GM19328 (cell line): ENCODE measurements at regions not wholly inside any gene's neighbourhood (a gene's known extent, or its start where the extent isn't known, plus 50 kb on each side); places are given as distances from the start of the nearest gene placed in this dataset.
A peak's percentile ranks its signal among the peaks of the same experiment; 100 is the strongest.
"Not testable (repeated sequence)": the region's sequence is repeated elsewhere in the genome, so short reads cannot be mapped to it uniquely, and the experiment has no call there.

Source experiments
- ATAC-seq: cut with Tn5 transposase; IDR thresholded peaks from one replicate; pipeline ENCODE4 v1.9.1; 2021; ENCODE audit warnings: mild to moderate bottlenecking, moderate library complexity; ENCODE audit not compliant: unreplicated experiment

GRCh38 chr2:89795530-89795929 lies 1104.1 kb downstream of the RPIA start:
- not testable (repeated sequence) for ATAC-seq

GRCh38 chr2:89797320-89798038 lies 1106.0 kb downstream of the RPIA start:
- ATAC-seq = no peak

GRCh38 chr2:89801207-89801606 lies 1109.7 kb downstream of the RPIA start:
- not testable (repeated sequence) for ATAC-seq

GRCh38 chr2:89806363-89806762 lies 1114.9 kb downstream of the RPIA start:
- ATAC-seq = not testable (repeated sequence)

GRCh38 chr2:89811295-89811694 lies 1119.8 kb downstream of the RPIA start:
- no peak for ATAC-seq

- ATAC-seq = not testable (repeated sequence)
Measured at GRCh38 chr2:89811910-89812309, 1120.4 kb downstream of the RPIA start.

GRCh38 chr2:89814359-89814758 lies 1122.9 kb downstream of the RPIA start:
- ATAC-seq = not testable (repeated sequence)

- ATAC-seq = no peak
Measured at GRCh38 chr2:89818873-89819272, 1127.4 kb downstream of the RPIA start.

GRCh38 chr2:89819809-89820208 lies 1128.3 kb downstream of the RPIA start:
- no peak for ATAC-seq

- no peak for ATAC-seq
Measured at GRCh38 chr2:89820248-89820647, 1128.8 kb downstream of the RPIA start.

- no peak for ATAC-seq
Measured at GRCh38 chr2:89821455-89821945, 1130.0 kb downstream of the RPIA start.

- not testable (repeated sequence) for ATAC-seq
Measured at GRCh38 chr2:89822342-89822741, 1130.9 kb downstream of the RPIA start.

- ATAC-seq = no peak
Measured at GRCh38 chr2:89823556-89823955, 1132.1 kb downstream of the RPIA start.

GRCh38 chr2:89825034-89825433 lies 1133.6 kb downstream of the RPIA start:
- no peak for ATAC-seq

GRCh38 chr2:89826741-89827140 lies 1135.3 kb downstream of the RPIA start:
- not testable (repeated sequence) for ATAC-seq

- not testable (repeated sequence) for ATAC-seq
Measured at GRCh38 chr2:89827829-89828228, 1136.4 kb downstream of the RPIA start.

GRCh38 chr2:89828416-89828815 lies 1136.9 kb downstream of the RPIA start:
- not testable (repeated sequence) for ATAC-seq

- peak; percentile 31 for ATAC-seq
Measured at GRCh38 chr2:89828961-89829631, 1137.6 kb downstream of the RPIA start.

GRCh38 chr2:89829828-89830227 lies 1138.4 kb downstream of the RPIA start:
- ATAC-seq = no peak

GRCh38 chr2:89830341-89831218 lies 1139.1 kb downstream of the RPIA start:
- peak; percentile 36 for ATAC-seq
